ENCODE measurements at regions not wholly inside any gene's neighbourhood (a gene's known extent, or its start where the extent isn't known, plus 50 kb on each side); places are given as distances from the start of the nearest gene placed in this dataset.

DNA sequence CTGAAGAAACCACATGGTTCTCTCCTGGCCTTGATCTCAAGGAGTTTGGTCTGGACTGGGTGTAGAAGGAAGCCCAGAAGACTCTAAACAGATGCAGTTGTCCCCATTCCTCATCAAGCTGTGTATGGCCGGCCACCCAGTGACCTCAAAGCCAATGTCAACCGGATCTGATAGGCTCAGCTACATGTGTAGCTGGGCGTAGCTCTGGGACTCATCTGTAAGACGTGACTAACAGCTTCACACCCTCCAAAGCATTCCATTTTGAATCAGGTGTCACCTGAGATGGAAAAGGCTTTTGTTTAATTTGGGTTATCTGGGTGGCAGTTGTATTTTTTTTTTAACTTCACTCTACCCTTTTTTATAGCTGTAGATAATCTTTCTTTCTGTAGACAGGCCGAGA, 130.4 kb downstream of the ABCC12 start:
- TF ChIP-seq, protein P1, sequence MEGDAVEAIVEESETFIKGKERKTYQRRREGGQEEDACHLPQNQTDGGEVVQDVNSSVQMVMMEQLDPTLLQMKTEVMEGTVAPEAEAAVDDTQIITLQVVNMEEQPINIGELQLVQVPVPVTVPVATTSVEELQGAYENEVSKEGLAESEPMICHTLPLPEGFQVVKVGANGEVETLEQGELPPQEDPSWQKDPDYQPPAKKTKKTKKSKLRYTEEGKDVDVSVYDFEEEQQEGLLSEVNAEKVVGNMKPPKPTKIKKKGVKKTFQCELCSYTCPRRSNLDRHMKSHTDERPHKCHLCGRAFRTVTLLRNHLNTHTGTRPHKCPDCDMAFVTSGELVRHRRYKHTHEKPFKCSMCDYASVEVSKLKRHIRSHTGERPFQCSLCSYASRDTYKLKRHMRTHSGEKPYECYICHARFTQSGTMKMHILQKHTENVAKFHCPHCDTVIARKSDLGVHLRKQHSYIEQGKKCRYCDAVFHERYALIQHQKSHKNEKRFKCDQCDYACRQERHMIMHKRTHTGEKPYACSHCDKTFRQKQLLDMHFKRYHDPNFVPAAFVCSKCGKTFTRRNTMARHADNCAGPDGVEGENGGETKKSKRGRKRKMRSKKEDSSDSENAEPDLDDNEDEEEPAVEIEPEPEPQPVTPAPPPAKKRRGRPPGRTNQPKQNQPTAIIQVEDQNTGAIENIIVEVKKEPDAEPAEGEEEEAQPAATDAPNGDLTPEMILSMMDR (IDR thresholded peaks at IDR 0.05): no peak
- no peak for TF ChIP-seq POLR2A (IDR thresholded peaks at IDR 0.05)
